A549 (cell line): ENCODE measurements at regions not wholly inside any gene's neighbourhood (a gene's known extent, or its start where the extent isn't known, plus 50 kb on each side); places are given as distances from the start of the nearest gene placed in this dataset.

ENCODE experiments used
- CBX8 ChIP-seq: fragments of 200-600 bp; sonication (generic); IDR thresholded peaks from 2 replicates; pipeline ENCODE4 v1.6.1; 2016
- CHD2 ChIP-seq: fragments of 150-350 bp; IDR thresholded peaks from 2 replicates; pipeline ENCODE4 v1.6.1; 2014; ENCODE audit warnings: low read length; ENCODE audit not compliant: partially characterized antibody
- FOXS1 ChIP-seq: fragments of 250-450 bp; sonication (Bioruptor Pico); IDR thresholded peaks from 2 replicates; pipeline ENCODE4 v1.5.0; 2020; ENCODE audit warnings: mild to moderate bottlenecking, moderate library complexity
- JUNB ChIP-seq: fragments of >200 bp; sonication (Bioruptor Twin); formaldehyde crosslinking; IDR thresholded peaks from 2 replicates; pipeline ENCODE4 v1.6.1; 2016
- POLR2A ChIP-seq: IDR thresholded peaks from 2 replicates; pipeline ENCODE4 v1.6.1; 2012; ENCODE audit warnings: mild to moderate bottlenecking, low read length
- RAD21 ChIP-seq, 2 experiments: fragments of >200 bp in 1 of 2; sonication (Bioruptor Twin) in 1 of 2; formaldehyde crosslinking in 1 of 2; IDR thresholded peaks in 1 of 2; conservative IDR thresholded peaks in 1 of 2; 2 replicates in 1 of 2; 3 replicates in 1 of 2; pipeline ENCODE4 v1.6.1; 2012 to 2018; ENCODE audit warnings: inconsistent platforms in 1 of 2
- RCOR1 ChIP-seq: fragments of 150-350 bp; IDR thresholded peaks from 2 replicates; pipeline ENCODE4 v1.6.1; 2014; ENCODE audit warnings: antibody characterized with exemption, low read length, low read depth
- SMC3 ChIP-seq: fragments of >200 bp; sonication (Bioruptor Twin); formaldehyde crosslinking; IDR thresholded peaks from 3 replicates; pipeline ENCODE4 v1.6.1; 2018; ENCODE audit warnings: inconsistent platforms
- ZFP36 ChIP-seq: fragments of 450-650 bp; IDR thresholded peaks from 2 replicates; pipeline ENCODE4 v1.6.1; 2014; ENCODE audit warnings: borderline replicate concordance; ENCODE audit not compliant: partially characterized antibody
- TF ChIP-seq, protein P1 (sequence below): fragments of >200 bp; sonication (Bioruptor Twin); formaldehyde crosslinking; IDR thresholded peaks from 3 replicates; pipeline ENCODE4 v1.5.1; 2016
- TF ChIP-seq, protein P2 (sequence below): fragments of 250-450 bp; sonication (Bioruptor Pico); IDR thresholded peaks from 2 replicates; pipeline ENCODE4 v1.5.0; 2021; ENCODE audit warnings: mild to moderate bottlenecking, moderate library complexity, borderline replicate concordance
- TF ChIP-seq, protein P3 (sequence below): fragments of 450-650 bp; IDR thresholded peaks from 2 replicates; pipeline ENCODE4 v1.6.1; 2014; ENCODE audit warnings: antibody characterized with exemption

DNA sequence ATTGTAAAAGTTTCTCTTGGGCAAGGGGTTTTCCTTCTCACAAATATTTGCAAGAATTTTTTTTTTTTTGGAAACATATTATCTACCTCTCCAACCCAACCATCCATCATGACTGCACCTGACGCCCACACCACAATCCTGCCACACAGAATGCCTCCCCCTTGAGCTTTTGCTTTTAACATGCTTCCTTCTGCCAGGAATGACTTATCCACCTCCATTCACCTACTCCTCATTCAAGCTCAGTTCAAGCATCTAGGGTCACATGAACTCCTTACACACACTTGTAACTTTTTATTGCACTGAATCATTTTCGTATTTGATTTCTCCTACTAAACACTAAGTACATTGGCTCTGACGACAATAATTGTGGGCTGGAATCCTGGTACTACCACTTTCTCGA, 660.1 kb upstream of the AUTS2 start:
- TF ChIP-seq, protein P1, sequence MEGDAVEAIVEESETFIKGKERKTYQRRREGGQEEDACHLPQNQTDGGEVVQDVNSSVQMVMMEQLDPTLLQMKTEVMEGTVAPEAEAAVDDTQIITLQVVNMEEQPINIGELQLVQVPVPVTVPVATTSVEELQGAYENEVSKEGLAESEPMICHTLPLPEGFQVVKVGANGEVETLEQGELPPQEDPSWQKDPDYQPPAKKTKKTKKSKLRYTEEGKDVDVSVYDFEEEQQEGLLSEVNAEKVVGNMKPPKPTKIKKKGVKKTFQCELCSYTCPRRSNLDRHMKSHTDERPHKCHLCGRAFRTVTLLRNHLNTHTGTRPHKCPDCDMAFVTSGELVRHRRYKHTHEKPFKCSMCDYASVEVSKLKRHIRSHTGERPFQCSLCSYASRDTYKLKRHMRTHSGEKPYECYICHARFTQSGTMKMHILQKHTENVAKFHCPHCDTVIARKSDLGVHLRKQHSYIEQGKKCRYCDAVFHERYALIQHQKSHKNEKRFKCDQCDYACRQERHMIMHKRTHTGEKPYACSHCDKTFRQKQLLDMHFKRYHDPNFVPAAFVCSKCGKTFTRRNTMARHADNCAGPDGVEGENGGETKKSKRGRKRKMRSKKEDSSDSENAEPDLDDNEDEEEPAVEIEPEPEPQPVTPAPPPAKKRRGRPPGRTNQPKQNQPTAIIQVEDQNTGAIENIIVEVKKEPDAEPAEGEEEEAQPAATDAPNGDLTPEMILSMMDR, result no peak
- TF ChIP-seq POLR2A (no peak), CBX8 (no peak), RCOR1 (no peak), ZFP36 (no peak), FOXS1 (CRISPR knock-in tag) (no peak), CHD2 (no peak), RAD21 (conservative IDR thresholded peaks at IDR 0.05 in 1 of 2, IDR thresholded peaks at IDR 0.05 in 1 of 2) (no peak), JUNB (no peak), SMC3 (no peak)
- TF ChIP-seq, protein P2, sequence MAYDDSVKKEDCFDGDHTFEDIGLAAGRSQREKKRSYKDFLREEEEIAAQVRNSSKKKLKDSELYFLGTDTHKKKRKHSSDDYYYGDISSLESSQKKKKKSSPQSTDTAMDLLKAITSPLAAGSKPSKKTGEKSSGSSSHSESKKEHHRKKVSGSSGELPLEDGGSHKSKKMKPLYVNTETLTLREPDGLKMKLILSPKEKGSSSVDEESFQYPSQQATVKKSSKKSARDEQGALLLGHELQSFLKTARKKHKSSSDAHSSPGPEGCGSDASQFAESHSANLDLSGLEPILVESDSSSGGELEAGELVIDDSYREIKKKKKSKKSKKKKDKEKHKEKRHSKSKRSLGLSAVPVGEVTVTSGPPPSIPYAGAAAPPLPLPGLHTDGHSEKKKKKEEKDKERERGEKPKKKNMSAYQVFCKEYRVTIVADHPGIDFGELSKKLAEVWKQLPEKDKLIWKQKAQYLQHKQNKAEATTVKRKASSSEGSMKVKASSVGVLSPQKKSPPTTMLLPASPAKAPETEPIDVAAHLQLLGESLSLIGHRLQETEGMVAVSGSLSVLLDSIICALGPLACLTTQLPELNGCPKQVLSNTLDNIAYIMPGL (CRISPR knock-in tag), result no peak
- TF ChIP-seq, protein P3, sequence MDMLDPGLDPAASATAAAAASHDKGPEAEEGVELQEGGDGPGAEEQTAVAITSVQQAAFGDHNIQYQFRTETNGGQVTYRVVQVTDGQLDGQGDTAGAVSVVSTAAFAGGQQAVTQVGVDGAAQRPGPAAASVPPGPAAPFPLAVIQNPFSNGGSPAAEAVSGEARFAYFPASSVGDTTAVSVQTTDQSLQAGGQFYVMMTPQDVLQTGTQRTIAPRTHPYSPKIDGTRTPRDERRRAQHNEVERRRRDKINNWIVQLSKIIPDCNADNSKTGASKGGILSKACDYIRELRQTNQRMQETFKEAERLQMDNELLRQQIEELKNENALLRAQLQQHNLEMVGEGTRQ, result no peak
